Glutamatergic neuron (in vitro differentiated cells): ENCODE measurements at regions not wholly inside any gene's neighbourhood (a gene's known extent, or its start where the extent isn't known, plus 50 kb on each side); places are given as distances from the start of the nearest gene placed in this dataset.

Experiments
- DNase-seq: peaks from one replicate; pipeline ENCODE4 v3.0.0; 2022
- H3K27ac Mint-ChIP-seq: one replicate; pipeline ENCODE4 v1.8.0; 2020; ENCODE audit warnings: mild to moderate bottlenecking, mixed read lengths, inconsistent platforms; ENCODE audit not compliant: unreplicated experiment
- H3K27me3 Mint-ChIP-seq: one replicate; pipeline ENCODE4 v1.8.0; 2020; ENCODE audit warnings: mild to moderate bottlenecking, moderate library complexity, mixed read lengths, inconsistent platforms; ENCODE audit not compliant: unreplicated experiment
- H3K36me3 Mint-ChIP-seq: one replicate; pipeline ENCODE4 v1.8.0; 2020; ENCODE audit warnings: mild to moderate bottlenecking, mixed read lengths, inconsistent platforms; ENCODE audit not compliant: unreplicated experiment
- H3K4me1 Mint-ChIP-seq: one replicate; pipeline ENCODE4 v1.8.0; 2020; ENCODE audit warnings: mild to moderate bottlenecking, low read depth, mixed read lengths, inconsistent platforms; ENCODE audit not compliant: unreplicated experiment
- H3K4me3 Mint-ChIP-seq: one replicate; pipeline ENCODE4 v1.8.0; 2020; ENCODE audit warnings: mild to moderate bottlenecking, mixed read lengths, inconsistent platforms; ENCODE audit not compliant: unreplicated experiment
- H3K9me3 Mint-ChIP-seq: one replicate; pipeline ENCODE4 v1.8.0; 2020; ENCODE audit warnings: mild to moderate bottlenecking, moderate library complexity, mixed read lengths, inconsistent platforms; ENCODE audit not compliant: unreplicated experiment
- TF ChIP-seq, protein P1 (sequence below): fragments of 200-600 bp; sonication (generic); IDR thresholded peaks from one replicate; pipeline ENCODE4 v1.5.0; 2021; ENCODE audit not compliant: partially characterized antibody, unreplicated experiment

DNA sequence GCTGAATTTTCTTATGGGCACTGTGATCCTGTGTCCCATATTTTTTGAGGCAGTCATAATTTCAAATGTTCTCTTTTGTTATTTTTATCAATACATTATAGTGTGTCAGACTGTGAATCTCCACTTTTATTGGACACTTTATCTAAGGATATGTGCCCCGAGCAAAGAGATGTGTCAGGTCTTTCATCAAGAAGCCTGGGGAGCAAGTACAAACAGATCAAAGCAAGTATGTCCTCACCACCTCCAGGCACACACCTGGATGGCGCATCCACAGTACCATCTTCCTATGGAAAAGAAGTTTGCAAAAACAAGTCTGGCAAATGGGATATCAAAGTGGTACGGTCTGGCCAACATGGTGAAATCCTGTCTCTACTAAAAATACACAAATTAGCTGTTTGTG is 81.0 kb upstream of the ZNF236 start:
- no peaks in the 10 kb centered on the region for H3K36me3 Mint-ChIP-seq

GRCh38 chr18:76736309-76736708 is 86.0 kb upstream of the ZNF236 start:
- DNase-seq: no peak
- Mint-ChIP-seq H3K27me3 (no peaks in the 10 kb centered on the region), H3K4me1 (no peaks in the 10 kb centered on the region), H3K36me3 (no peaks in the 10 kb centered on the region), H3K9me3 (peaks cover 5% of the 10 kb centered on the region), H3K27ac (no peak overlapping the region), H3K4me3 (no peak overlapping the region)
- TF ChIP-seq, protein P1, sequence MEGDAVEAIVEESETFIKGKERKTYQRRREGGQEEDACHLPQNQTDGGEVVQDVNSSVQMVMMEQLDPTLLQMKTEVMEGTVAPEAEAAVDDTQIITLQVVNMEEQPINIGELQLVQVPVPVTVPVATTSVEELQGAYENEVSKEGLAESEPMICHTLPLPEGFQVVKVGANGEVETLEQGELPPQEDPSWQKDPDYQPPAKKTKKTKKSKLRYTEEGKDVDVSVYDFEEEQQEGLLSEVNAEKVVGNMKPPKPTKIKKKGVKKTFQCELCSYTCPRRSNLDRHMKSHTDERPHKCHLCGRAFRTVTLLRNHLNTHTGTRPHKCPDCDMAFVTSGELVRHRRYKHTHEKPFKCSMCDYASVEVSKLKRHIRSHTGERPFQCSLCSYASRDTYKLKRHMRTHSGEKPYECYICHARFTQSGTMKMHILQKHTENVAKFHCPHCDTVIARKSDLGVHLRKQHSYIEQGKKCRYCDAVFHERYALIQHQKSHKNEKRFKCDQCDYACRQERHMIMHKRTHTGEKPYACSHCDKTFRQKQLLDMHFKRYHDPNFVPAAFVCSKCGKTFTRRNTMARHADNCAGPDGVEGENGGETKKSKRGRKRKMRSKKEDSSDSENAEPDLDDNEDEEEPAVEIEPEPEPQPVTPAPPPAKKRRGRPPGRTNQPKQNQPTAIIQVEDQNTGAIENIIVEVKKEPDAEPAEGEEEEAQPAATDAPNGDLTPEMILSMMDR: no peak

More for the DNA sequence above, 81.0 kb upstream of the ZNF236 start:
- no peak overlapping the region for H3K27ac Mint-ChIP-seq
- H3K4me3 Mint-ChIP-seq: no peak overlapping the region
- TF ChIP-seq, protein P1: no peak
- no peak for DNase-seq
- H3K4me1 Mint-ChIP-seq: no peaks in the 10 kb centered on the region
- no peaks in the 10 kb centered on the region for H3K9me3 Mint-ChIP-seq
- H3K27me3 Mint-ChIP-seq: peaks cover 1% of the 10 kb centered on the region

- Mint-ChIP-seq H3K36me3 (no peaks in the 10 kb centered on the region), H3K4me1 (no peaks in the 10 kb centered on the region), H3K4me3 (no peak overlapping the region), H3K9me3 (peaks cover 7% of the 10 kb centered on the region), H3K27me3 (no peaks in the 10 kb centered on the region), H3K27ac (no peak overlapping the region)
- TF ChIP-seq, protein P1: no peak
- DNase-seq: no peak
These were observed 91.5 kb upstream of the ZNF236 start for GRCh38 chr18:76730901-76731300.

DNA sequence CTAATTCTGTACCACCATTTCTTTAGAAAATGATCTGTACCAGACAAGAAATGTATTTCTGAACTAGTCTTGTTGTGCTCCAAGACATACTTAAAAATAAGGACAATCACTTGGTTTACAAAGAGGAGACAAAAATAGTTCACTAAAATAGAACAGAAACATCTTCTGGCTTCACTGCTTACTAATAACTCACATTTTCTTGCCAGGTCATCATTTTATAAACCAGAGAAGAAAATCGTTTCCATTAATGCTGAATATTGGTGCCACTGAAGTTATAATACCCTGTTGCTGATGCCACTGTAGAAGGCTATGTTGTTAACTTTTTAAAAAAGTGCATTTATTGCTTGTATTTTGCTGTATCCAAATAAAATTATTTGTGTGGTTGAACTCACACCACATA is 94.8 kb upstream of the ZNF236 start:
- H3K36me3 Mint-ChIP-seq: peaks cover 8% of the 10 kb centered on the region
- peaks cover 6% of the 10 kb centered on the region for H3K9me3 Mint-ChIP-seq
- no peak for DNase-seq
- H3K27ac Mint-ChIP-seq: no peak overlapping the region
- no peak overlapping the region for H3K4me3 Mint-ChIP-seq
- TF ChIP-seq, protein P1: no peak
- no peaks in the 10 kb centered on the region for H3K4me1 Mint-ChIP-seq
- H3K27me3 Mint-ChIP-seq: no peaks in the 10 kb centered on the region

GRCh38 chr18:76725445-76725844 is 96.9 kb upstream of the ZNF236 start:
- no peak for DNase-seq
- peaks cover 5% of the 10 kb centered on the region for H3K9me3 Mint-ChIP-seq
- H3K36me3 Mint-ChIP-seq: peaks cover 8% of the 10 kb centered on the region
- H3K27me3 Mint-ChIP-seq: no peaks in the 10 kb centered on the region
- H3K27ac Mint-ChIP-seq: no peak overlapping the region
- H3K4me3 Mint-ChIP-seq: no peak overlapping the region
- TF ChIP-seq, protein P1: no peak
- no peaks in the 10 kb centered on the region for H3K4me1 Mint-ChIP-seq
